ENCODE measurements at regions not wholly inside any gene's neighbourhood (a gene's known extent, or its start where the extent isn't known, plus 50 kb on each side); places are given as distances from the start of the nearest gene placed in this dataset.

GRCh38 chr16:73798471-73798870 lies 498.1 kb upstream of the PSMD7 start:
- DNase-seq, result no peak

GRCh38 chr16:73797115-73797514 lies 499.5 kb upstream of the PSMD7 start:
- DNase-seq, result no peak

- DNase-seq, result no peak
Measured at GRCh38 chr16:73796241-73796640, 500.4 kb upstream of the PSMD7 start.

- no peak for DNase-seq
Measured at GRCh38 chr16:73794994-73795393, 501.6 kb upstream of the PSMD7 start.

GRCh38 chr16:73793871-73794437 lies 502.7 kb upstream of the PSMD7 start:
- no peak for DNase-seq

- DNase-seq, result no peak
Measured at GRCh38 chr16:73793260-73793659, 503.4 kb upstream of the PSMD7 start.

GRCh38 chr16:73792199-73793020 lies 504.2 kb upstream of the PSMD7 start:
- no peak for DNase-seq

- DNase-seq, result no peak
Measured at GRCh38 chr16:73781297-73781696, 515.3 kb upstream of the PSMD7 start.

- no peak for DNase-seq
Measured at GRCh38 chr16:73778887-73779286, 517.7 kb upstream of the PSMD7 start.

- no peak for DNase-seq
Measured at GRCh38 chr16:73775841-73776388, 520.7 kb upstream of the PSMD7 start.

GRCh38 chr16:73771196-73772064 lies 525.2 kb upstream of the PSMD7 start:
- no peak for DNase-seq

GRCh38 chr16:73768786-73769203 lies 527.8 kb upstream of the PSMD7 start:
- no peak for DNase-seq

- DNase-seq, result no peak
Measured at GRCh38 chr16:73764321-73764720, 532.3 kb upstream of the PSMD7 start.

GRCh38 chr16:73756289-73757178 lies 540.1 kb upstream of the PSMD7 start:
- no peak for DNase-seq

GRCh38 chr16:73753931-73754330 lies 542.7 kb upstream of the PSMD7 start:
- no peak for DNase-seq

- no peak for DNase-seq
Measured at GRCh38 chr16:73750639-73751038, 546.0 kb upstream of the PSMD7 start.

- no peak for DNase-seq
Measured at GRCh38 chr16:73747328-73747727, 549.3 kb upstream of the PSMD7 start.

- DNase-seq, result no peak
Measured at GRCh38 chr16:73746554-73746953, 550.1 kb upstream of the PSMD7 start.

GRCh38 chr16:73743665-73744496 lies 552.7 kb upstream of the PSMD7 start:
- no peak for DNase-seq

- no peak for DNase-seq
Measured at GRCh38 chr16:73739049-73739769, 557.4 kb upstream of the PSMD7 start.

- DNase-seq, result no peak
Measured at GRCh38 chr16:73738266-73738665, 558.3 kb upstream of the PSMD7 start.
